ENCODE measurements at regions not wholly inside any gene's neighbourhood (a gene's known extent, or its start where the extent isn't known, plus 50 kb on each side); places are given as distances from the start of the nearest gene placed in this dataset.

- CTCF ChIA-PET (ENCODE audit: unreplicated experiment): no interaction called here
- BruUV-seq (replicated peaks): no TSS peak
- no peaks in the 10 kb centered on the region for H3K9me3 ChIP-seq (ENCODE audit: low read length)
Measured at GRCh38 chr3:15151166-15151565, 52.2 kb upstream of the RBSN start.

GRCh38 chr3:15152184-15152583 is 53.2 kb upstream of the RBSN start:
- TF ChIP-seq, protein P1, sequence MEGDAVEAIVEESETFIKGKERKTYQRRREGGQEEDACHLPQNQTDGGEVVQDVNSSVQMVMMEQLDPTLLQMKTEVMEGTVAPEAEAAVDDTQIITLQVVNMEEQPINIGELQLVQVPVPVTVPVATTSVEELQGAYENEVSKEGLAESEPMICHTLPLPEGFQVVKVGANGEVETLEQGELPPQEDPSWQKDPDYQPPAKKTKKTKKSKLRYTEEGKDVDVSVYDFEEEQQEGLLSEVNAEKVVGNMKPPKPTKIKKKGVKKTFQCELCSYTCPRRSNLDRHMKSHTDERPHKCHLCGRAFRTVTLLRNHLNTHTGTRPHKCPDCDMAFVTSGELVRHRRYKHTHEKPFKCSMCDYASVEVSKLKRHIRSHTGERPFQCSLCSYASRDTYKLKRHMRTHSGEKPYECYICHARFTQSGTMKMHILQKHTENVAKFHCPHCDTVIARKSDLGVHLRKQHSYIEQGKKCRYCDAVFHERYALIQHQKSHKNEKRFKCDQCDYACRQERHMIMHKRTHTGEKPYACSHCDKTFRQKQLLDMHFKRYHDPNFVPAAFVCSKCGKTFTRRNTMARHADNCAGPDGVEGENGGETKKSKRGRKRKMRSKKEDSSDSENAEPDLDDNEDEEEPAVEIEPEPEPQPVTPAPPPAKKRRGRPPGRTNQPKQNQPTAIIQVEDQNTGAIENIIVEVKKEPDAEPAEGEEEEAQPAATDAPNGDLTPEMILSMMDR (conservative IDR thresholded peaks at IDR 0.05; ENCODE audit: low read length): no peak
- TF ChIP-seq EZH2phosphoT487 (IDR thresholded peaks at IDR 0.05; ENCODE audit: borderline replicate concordance, low read depth, low read length): no peak
- ChIA-PET POLR2A (interaction anchor here (0.5 to 0.8 kb wide), 2 partner anchors 45 to 627 kb away, joined by 3 read pairs; no protein-coding TSS in a partner anchor), CTCF (ENCODE audit: unreplicated experiment) (no interaction called here)
- Histone ChIP-seq H3K27ac (ENCODE audit: low read depth, low read length, poor library complexity, severe bottlenecking) (no peak overlapping the region), H3K79me2 (ENCODE audit: insufficient read depth, low read depth, low read length) (no peaks in the 10 kb centered on the region), H3K9me3 (ENCODE audit: low read length) (no peaks in the 10 kb centered on the region), H3K4me1 (ENCODE audit: insufficient read depth, low read length, poor library complexity, severe bottlenecking) (no peaks in the 10 kb centered on the region), H3K4me3 (ENCODE audit: low read depth, low read length, poor library complexity, severe bottlenecking) (no peak overlapping the region), H3K9me2 (ENCODE audit: insufficient read depth, low read length) (no peaks in the 10 kb centered on the region), H2AFZ (ENCODE audit: low read length) (no peak overlapping the region), H3K4me2 (ENCODE audit: low read length) (no peak overlapping the region), H3K36me3 (ENCODE audit: insufficient read depth, low read length) (no peaks in the 10 kb centered on the region), H4K20me1 (ENCODE audit: insufficient read depth, low read length) (no peaks in the 10 kb centered on the region)
- no TSS peak for BruUV-seq (replicated peaks)
- no peak for DNase-seq (ENCODE audit: low spot score)
- intact Hi-C loops (cut with micrococcal nuclease; ENCODE audit: unreplicated experiment): no loop called here

More at GRCh38 chr3:15151166-15151565, 52.2 kb upstream of the RBSN start:
- H3K4me1 ChIP-seq (ENCODE audit: insufficient read depth, low read length, poor library complexity, severe bottlenecking): no peaks in the 10 kb centered on the region
- no peak overlapping the region for H3K4me3 ChIP-seq (ENCODE audit: low read depth, low read length, poor library complexity, severe bottlenecking)
- H2AFZ ChIP-seq (ENCODE audit: low read length): no peak overlapping the region
- no peaks in the 10 kb centered on the region for H4K20me1 ChIP-seq (ENCODE audit: insufficient read depth, low read length)
- no peaks in the 10 kb centered on the region for H3K36me3 ChIP-seq (ENCODE audit: insufficient read depth, low read length)
- no peaks in the 10 kb centered on the region for H3K9me2 ChIP-seq (ENCODE audit: insufficient read depth, low read length)
- POLR2A ChIA-PET: no interaction called here
- DNase-seq (ENCODE audit: low spot score): no peak
- no peak overlapping the region for H3K27ac ChIP-seq (ENCODE audit: low read depth, low read length, poor library complexity, severe bottlenecking)
- H3K4me2 ChIP-seq (ENCODE audit: low read length): no peak overlapping the region
- TF ChIP-seq, protein P1 (conservative IDR thresholded peaks at IDR 0.05; ENCODE audit: low read length): no peak
- TF ChIP-seq EZH2phosphoT487 (IDR thresholded peaks at IDR 0.05; ENCODE audit: borderline replicate concordance, low read depth, low read length): no peak
- intact Hi-C loops (cut with micrococcal nuclease; ENCODE audit: unreplicated experiment): no loop called here
- H3K79me2 ChIP-seq (ENCODE audit: insufficient read depth, low read depth, low read length): no peaks in the 10 kb centered on the region

DNA sequence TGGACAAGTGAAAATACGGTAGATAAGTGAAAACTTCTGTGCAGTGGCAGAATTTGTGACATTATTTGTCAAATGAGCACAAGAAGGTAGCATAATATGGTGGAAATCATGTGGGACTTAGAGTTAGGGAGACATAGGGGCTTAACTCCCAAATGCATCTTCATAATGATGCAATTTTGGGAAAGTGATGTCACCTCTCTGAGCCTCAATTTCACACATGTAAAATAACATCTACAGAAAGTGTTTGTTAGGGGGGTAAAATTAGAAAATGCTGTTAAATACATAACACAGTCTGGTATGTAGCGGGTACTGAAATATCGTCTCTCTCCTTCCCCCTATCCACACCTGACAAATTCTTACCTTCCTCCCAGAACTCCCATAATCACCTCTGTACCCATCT is 52.9 kb upstream of the CAPN7 start:
- Histone ChIP-seq H4K20me1 (ENCODE audit: insufficient read depth, low read length) (no peaks in the 10 kb centered on the region), H3K79me2 (ENCODE audit: insufficient read depth, low read depth, low read length) (no peaks in the 10 kb centered on the region), H3K9me2 (ENCODE audit: insufficient read depth, low read length) (no peaks in the 10 kb centered on the region), H2AFZ (ENCODE audit: low read length) (no peak overlapping the region), H3K4me1 (ENCODE audit: insufficient read depth, low read length, poor library complexity, severe bottlenecking) (no peaks in the 10 kb centered on the region), H3K36me3 (ENCODE audit: insufficient read depth, low read length) (no peaks in the 10 kb centered on the region), H3K4me3 (ENCODE audit: low read depth, low read length, poor library complexity, severe bottlenecking) (no peak overlapping the region), H3K27ac (ENCODE audit: low read depth, low read length, poor library complexity, severe bottlenecking) (no peak overlapping the region), H3K9me3 (ENCODE audit: low read length) (no peaks in the 10 kb centered on the region), H3K4me2 (ENCODE audit: low read length) (no peak overlapping the region)
- no TSS peak for BruUV-seq (replicated peaks)
- no peak for DNase-seq (ENCODE audit: low spot score)
- CTCF ChIA-PET (ENCODE audit: unreplicated experiment): no interaction called here
- TF ChIP-seq EZH2phosphoT487 (IDR thresholded peaks at IDR 0.05; ENCODE audit: borderline replicate concordance, low read depth, low read length): no peak
- TF ChIP-seq, protein P1 (conservative IDR thresholded peaks at IDR 0.05; ENCODE audit: low read length): no peak
- intact Hi-C loops (cut with micrococcal nuclease; ENCODE audit: unreplicated experiment): no loop called here
- POLR2A ChIA-PET: no interaction called here
